Activated T-cell treated with anti-CD3 and anti-CD28 coated beads, Interleukin-2, amount 50 U/mL, for 48 hours (primary cell): ENCODE measurements at regions not wholly inside any gene's neighbourhood (a gene's known extent, or its start where the extent isn't known, plus 50 kb on each side); places are given as distances from the start of the nearest gene placed in this dataset.

ENCODE experiments used
- DNase-seq, 2 experiments: peaks; one replicate each; pipeline ENCODE4 v3.0.0-alpha.2; 2020

DNA sequence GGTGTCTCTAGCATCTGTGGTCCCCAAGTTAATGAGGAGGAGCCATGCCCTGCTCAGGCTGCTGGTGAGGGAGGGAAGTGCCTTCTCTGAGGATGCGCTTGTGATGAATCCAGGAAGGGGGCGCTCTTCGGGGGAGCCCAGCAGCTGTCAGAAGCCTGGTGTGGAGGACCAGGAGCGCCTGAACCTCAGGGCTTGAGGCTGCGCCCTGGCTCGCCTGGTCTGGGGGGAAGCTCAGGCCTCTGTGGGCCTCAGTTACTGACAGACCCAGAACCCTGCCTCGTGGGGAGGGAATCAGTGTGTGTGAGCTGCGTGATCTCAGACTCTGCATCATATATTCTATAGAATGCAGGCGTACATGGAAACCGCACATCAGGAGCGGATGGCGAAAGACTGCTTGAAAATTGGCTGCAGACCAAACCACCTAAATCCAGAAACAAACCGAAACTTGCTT lies 126.1 kb downstream of the SEC14L1 start:
- DNase-seq: peak in 1 of 2 experiments; percentile 37

DNA sequence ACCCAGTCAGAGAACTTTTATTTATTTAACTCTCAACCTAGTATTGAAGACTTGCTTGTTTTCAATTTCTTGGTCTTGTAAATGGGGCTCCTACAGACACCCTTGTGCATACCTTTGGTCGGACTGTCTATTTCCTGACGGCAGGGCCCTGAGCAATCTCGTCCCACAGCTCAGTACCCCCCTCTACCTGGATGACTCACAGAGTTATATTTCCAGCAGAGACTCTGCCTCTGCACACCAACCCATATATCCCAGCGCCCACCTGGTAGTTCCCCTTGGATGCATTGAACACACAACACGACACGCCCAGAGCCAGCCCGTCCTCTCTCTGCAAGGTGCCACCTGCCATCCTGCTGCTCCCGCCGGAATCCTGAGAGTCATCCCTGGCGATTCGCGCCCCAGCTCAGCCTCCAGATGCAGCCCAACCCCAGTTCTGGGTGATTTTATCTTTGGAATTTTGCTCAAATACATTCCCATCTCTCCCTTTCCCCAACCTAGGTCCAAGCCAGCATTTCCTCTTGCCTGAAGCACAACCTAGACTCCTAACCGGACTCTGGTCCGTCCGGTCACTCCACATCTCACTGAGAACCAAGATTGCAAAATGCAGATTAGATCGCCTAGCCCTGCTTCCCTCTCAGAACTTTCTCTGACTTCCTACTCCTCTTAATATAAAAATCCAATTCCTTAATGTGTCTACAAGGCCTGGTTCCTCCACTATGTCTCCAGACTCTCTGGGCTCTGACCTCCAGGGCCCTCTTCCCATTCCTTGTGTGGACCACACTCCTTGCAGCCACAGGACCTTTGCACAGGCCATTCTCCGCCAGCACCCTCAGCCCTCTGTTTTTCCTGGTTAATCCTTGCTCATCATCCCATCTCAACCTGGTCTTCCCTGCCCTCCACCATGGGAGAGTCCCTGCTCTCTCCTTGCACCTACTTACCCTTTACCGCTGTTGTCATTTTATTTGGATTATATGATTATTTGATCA lies 129.2 kb downstream of the SEC14L1 start:
- no peak for DNase-seq

DNA sequence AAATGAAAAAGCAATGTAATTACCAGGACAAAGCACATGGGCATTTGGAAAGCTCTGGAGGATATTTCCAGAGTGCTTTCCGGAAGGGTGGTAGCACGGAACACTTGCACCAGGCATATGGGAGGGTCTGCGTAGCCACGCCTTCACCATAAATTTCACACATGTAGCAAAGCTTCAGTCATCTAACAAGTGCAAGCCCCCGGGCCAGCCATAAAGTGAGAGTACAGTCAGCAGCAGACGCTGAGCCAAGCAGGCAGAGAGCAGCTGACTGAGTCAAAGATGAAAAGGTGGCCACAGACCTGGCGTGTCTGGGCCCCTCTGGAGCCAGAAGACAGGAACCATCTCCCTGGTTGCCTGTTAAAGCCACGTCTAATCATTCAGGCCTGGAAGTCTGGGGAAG lies 130.6 kb downstream of the SEC14L1 start:
- DNase-seq: no peak

DNA sequence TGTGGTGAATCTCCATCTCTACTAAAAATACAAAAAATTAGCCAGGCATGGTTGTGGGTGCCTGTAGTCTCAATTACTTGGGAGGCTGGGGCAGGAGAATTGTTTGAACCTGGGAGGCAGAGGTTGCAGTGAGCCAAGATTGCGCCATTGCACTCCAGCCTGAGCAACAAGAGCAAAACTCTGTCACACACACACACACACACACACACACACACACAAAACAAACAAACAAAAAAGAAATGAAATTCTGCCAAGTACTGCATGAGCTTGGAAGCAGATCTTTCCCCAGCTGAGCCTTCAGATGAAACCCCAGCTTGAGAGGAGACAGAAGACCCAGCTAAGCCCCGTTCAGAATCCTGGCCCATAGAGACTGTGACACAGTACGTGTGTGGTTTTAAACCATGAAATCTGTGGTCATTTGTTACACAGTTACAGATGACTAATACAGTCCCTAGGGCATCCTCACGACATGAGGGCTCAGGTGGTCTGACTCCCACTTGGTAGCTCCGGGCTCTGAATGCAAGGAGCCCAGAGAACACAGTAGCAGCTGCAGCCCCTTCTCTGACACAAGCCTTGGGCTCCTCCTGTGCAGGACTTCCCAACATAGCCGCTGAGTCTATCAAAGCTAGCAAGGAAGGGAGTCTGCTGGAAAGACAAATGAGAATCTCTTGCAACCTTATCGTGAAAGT lies 132.8 kb downstream of the SEC14L1 start:
- DNase-seq: no peak

DNA sequence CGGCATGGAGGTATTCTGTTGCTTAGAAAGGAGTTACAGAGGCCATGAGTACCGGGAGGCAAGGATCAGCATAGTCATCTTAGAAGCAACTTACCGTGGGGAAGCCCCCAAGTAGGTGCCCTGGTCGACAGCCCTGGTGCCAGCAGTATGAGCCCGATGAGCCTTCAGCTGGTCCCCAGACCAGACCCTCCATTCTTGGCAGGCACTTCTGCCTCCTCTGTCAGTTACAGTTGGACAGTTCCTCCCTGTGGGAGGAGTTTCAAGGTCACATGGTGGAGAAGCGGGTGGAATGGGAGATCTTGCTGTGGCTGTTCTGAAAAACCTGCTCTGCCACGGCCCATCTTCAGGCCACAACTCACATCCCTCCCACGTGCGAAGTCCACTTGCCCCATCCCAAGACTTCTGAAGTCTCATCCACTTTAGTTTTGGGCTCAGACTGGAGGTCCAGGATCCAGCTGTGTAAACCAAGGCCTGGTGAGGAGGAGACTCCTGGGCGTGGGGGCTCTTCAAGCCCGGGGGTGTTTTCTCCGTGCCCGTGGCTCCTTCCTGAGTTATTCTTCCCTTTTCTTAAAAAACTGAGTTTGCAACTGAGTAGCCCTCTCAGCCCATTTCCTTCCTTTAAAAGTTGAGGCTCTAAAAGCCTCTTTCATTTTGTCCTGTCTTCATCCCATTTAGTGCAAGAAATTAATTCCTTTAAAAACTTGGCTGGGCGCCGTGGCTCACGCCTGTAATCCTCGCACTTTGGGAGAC lies 133.5 kb downstream of the SEC14L1 start:
- DNase-seq: no peak

DNA sequence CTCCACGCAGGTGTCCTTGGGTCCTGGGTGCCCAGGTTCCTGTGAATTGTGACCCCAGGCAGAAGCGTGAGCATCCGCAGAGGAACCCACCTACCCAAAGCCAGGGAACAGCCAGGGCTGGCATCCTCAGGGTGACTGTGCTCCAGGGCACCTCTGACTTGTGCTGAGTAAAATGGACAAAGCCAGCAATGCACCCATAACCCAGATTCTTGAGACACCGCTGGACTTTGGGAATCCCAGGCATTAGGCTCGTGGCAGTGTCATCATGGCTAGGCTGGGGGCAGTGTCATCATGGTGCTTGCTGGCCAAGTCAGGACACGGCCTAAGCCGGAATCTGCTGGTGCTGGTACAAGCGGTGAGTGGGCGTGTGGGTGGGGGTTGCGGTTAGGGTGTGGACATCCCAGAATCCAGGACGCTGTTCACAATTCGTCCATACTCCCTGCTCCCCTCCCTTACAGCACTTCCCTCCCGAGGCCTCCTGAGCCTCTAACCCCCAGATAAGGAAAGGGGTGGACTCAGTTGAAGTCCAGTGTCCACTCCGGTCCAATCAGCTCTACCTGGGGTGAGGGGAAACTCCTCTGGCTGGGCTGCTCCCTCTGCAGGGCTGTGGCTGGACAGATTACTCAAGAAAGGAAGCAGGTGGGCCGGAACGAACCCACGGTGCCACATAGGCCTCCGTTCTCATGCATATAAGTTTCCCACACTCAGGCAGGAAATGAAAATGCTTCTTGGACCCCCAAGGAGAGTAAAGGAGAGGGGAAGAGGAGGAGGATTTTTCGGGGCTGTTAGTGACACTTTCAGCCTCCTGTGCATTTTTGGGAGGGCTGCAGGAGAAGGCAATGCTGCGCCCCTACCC lies 138.9 kb downstream of the SEC14L1 start:
- DNase-seq: no peak

DNA sequence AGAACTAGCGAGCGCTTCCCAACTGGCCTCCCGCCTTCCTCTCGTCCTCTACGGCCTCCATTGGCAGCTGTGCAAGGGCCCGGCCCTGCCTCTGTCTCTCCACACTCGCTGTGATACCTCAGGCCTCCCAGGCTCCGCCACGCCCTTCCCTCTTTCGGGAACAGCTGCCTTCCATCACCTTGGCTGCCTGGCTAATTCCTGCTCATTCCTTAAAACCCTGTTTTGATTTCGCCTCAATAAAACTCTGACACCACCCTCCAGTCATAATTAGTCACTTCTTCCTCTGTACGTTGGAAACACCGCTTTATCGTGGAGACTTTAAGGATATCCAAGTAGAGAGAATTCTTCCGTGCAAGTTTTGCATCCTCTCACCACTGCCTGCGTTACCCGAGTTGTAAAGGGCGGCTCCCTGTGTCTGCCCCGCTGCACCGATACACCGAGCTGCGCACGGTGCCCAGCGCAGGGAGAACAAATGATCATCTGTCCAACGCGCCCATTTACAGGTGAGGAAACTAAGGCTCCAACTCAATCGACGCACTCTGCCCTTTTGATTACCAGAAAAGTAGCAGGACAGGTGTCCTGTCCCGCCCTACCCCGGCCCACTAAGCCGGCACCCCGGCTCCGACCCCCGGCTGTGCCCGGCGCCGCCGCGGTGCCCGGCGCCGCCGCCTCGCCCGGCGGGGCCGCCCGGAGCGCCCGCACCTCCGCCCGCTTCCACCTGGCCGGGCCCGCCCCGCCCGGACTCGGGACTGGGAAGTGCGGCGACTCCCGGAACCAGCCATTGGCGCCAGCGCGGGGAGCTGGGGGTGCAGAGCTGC lies 139.7 kb downstream of the SEC14L1 start:
- peak; percentile 37 to 41 for DNase-seq

DNA sequence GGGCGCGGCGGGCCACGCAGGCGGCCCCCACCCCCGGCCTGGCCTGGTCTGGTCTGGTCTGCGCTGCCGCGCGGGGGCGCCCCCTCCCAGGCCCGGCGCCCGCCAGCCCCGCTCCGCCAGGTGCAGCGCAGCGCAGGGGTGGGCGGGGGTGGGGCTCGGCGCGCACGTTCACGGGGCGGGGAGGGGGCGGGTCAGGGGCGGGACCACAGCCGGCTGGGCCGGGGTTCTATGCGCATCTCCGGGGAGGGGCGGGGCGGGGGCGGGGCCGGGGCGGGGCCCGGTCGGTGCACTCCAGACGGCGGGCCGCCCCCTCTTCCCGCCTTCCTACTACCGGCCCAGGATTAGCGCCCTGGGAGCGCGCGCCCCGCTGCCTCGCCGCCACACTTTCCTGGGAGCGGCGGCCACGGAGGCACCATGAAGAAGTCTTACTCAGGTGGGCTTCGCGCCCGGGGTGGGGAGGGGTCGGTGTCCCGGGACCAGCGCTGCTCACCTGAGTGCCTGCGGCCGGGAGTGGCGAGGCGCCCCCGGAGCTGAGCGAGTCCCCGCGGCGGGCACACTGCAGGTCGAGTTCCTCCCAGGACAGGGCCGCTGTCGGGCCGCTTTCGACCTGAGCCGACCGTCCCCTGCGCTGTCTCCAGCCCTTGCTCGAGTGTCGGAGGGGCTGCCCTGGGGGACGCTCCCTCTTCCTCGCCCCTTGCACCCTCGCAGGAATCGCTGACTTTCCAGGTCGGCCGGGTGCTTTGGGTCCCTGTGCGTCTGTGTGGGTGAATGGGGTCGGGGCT lies 140.5 kb downstream of the SEC14L1 start:
- peak; percentile 48 to 67 for DNase-seq

DNA sequence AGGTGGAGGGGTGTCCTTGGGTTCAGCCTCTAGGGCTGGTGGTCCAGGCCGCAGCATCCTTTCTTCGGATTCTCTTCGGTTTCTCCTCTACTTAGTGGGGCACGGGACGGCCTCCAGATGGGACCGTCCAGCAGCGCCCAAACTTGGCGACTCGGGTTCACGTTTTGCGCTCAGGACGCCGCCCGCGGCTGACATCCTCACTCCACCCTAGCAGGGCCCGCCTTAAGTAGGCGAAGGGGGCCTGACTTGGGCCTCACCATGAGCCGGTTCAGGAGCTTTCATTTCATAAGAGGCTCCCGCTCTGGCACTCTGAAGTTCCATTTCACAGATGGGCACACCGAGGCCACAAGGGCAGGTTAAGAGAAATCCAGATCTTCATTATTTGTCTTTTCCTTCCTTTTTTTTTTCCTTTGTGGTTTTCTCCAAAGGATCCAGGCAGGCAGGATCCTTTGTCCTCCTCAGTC lies 141.2 kb downstream of the SEC14L1 start:
- DNase-seq: no peak

DNA sequence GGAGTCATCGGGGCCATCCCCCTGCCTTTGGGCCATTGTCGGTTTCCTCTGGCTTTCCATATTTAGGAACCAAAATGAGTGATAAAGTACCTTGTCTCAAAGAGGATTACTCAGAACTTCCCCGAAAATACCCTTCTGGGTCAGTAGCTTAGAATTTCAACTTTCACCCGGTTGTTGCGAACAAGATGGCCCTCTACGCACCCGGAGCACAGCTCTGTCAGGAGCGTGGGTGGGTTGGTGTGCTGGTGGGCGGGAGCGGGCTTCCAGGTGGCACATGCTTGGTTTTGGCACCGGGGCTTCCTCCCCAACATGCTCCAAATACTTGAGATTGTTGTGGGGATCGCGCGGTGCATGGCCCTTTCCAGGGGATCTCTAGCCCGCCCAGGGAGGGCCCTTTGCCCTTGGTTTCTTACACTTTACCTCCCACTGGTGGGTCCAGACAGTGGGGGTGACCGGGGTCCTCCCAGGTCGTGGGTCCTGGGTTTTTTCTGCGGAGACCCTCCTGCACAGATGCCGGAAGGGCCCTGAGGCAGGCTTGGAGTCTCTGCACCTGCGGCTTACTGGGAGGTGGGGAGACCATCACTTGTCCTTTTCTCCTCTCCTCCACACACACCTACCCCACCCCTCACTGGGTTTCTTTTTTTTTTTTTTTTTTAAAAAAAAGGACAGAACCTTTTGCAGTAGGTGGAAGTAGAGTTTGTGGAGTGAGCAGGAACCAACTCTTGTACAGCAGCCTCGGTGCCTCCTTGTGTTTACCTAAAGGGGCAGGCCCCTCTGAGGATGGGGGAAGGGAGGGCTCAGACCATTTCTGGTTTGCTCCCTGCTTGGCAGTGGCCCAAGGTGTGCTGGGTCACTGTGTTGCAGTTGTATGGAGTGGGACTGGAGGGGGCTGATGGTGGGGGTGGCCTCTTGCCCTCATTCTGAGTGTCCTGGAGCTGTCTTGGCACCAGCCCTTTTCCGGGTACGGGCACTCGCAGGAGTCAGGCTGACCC lies 142.1 kb downstream of the SEC14L1 start:
- peak in 1 of 2 experiments; percentile 47 for DNase-seq

DNA sequence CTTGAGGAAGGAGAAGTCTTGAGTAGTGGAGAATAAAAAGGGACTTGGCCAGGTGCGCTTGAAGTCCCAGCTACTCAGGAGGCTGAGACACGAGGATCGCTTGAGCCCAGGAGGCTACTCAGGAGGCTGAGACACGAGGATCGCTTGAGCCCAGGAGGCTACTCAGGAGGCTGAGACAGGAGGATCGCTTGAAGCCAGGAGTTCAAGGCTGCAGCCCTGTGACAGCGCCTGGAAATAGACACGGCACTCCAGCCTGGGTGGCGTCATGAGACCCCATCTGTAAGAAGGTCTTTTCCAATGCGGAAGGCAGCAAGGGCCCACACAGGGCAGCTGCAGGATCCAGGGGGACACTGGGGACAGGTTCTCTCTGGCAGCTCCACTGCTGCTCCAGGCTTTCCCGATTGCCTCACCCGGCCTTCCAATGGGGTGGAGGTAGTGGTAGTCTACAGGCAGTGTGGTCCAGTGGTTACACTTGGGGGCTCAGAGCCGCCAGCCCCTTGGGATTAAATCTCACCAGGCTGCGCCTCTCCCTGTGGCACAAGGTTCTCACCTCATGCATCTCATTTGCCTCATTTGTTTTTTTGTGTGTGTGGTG lies 143.4 kb downstream of the SEC14L1 start:
- DNase-seq: no peak

DNA sequence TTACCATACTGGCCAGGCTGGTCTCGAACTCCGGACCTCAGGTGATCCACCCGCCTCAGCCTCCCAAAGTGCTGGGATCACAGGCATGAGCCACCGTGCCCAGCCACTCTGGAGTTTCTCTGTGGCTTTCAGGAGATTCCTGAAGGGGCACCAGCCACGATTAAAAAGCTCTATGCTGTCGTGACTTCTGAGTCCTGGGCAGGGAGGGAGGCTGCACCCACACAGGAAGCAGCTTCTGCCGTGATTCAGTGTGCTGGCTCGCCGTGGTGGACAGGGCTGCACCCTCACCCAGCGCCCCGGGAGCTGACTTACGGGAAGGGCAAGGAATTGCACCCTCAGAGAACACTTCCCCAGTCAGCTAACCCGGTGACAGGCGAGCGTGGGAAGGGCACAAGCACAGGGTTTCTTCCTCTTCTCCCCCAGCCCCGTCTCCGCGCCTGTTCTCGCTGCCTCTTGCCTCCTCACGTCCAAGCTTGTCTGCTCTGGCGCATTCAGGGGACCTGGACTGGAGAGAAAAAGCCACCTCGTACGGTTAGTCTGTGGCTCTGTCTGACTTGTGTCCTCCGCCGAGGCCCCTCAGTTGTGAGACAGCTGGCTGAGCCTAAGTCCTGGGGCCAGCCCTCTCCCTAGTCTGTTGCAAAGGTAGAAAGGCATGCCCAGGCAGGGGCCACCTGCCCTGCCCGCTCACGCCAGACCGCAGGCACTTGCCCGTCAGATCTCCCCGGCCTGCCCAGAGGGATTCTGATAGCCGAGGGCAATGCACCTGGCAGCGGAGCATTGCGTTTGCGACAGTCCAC lies 145.0 kb downstream of the SEC14L1 start:
- DNase-seq: no peak

DNA sequence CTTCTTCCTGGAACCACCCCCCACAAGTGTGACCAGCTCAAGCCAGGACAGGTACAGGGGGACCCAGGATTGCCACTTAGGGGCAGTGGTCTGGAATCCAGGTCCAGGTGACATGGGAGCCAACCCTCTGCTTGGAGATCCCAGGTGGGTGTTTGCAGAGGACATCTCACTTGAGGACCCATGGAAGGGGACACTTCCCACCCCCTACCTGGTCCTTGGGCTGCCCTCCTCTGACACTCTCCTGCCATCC lies 145.5 kb downstream of the SEC14L1 start:
- no peak for DNase-seq

DNA sequence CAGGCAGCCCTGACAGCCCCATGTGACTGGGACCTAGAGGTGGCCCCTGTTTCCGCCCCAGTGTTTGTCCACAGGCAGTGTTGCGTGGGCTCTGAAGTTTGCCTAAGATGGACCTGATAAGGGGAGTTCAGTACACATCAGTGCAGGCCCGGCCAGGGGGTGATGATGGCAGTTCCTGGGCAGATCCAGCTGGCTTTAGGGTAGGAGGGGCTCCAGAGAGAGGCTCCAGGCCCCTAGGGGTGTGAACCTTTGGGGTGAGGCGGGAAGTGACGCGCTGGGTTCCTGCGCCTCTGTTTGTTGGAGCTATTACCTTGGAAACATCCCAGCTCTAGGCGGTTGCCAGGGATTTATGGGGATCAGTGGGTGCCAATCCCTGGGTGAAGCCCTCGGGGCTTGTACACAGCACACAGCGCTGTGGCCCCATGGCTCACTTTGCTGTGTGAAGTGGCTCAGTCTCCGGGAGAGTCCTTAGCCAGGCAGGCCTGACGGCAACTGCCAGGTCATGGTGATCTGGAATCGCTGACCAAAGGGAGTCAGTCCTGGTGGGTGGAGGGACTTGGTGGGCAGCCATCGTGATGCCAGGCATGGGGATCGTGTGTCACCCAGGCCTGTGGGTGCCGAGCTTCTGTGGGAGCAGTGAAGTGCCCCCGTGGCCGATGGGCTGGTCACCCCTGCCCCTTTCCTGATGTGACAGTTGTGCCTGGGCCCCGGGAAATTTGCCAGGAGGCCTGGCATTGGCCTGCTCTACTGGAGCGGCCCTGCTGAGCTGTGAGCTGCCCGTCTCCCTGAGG lies 146.1 kb downstream of the SEC14L1 start:
- no peak for DNase-seq

DNA sequence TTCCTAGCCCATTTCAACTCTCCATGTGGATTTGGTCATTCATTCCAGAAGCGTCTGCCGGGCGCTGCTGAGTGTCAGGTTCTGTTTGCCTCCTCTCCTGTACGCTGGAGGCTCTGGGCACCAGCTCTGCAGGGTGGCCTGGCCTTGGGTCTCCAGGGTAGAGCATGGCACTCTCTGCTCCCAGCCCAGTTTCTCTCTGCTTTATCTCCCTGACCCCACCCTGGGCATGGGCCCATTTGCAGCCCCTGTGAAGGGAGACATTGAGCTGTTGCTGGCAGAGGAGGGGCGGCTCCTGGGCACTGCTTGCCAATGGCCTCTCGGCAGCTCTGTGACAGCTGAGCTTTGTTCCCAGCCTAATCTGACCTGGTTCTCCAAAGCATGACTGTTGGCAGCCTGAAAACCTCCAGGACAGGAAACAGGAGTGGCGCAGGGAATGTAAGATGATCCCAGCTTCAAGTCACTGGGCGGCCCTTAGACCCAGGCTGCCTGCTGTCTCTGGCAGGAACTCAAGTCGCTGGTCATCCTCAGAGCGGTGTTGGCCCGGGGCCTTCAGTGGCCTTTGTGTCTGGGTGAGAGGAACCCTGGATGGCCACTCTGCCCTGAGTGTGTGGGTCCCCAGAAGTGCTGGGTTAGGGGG lies 146.8 kb downstream of the SEC14L1 start:
- no peak for DNase-seq

DNA sequence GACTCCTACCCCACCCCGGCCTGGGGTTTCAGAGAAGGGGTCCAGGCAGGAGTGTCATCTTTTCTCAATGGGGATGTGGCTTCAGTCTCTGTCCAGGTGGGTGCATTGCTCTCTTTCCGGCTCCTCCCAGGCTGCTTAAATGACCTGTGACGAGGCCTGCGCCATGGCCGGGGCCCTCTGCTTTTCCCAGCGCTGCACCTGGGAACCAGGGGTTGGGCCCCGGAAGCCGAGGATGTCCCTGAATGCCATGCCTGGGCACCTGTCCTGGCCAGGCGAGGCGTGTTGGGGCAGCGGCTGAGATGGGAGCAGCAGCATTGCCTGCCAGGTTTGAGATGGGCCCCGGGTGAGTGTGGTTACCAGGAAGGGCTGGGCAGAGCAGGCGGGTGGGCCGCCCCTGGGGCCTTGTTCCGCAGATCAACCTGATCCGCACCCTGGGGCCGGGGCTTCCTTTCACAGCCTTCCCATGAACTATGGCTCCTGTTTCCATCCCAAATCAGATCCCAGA lies 147.4 kb downstream of the SEC14L1 start:
- DNase-seq: no peak
